Activated naive CD4-positive, alpha-beta T cell treated with anti-CD3 and anti-CD28 coated beads, Interleukin-2, amount 50 U/mL, for 24 hours (primary cell): ENCODE measurements at regions not wholly inside any gene's neighbourhood (a gene's known extent, or its start where the extent isn't known, plus 50 kb on each side); places are given as distances from the start of the nearest gene placed in this dataset.

Source experiments
- H3K27ac Mint-ChIP-seq: one replicate; pipeline ENCODE4 v1.8.0; 2021; ENCODE audit warnings: mild to moderate bottlenecking, mixed read lengths
- H3K27me3 Mint-ChIP-seq: one replicate; pipeline ENCODE4 v1.8.0; 2021; ENCODE audit warnings: mixed read lengths
- H3K36me3 Mint-ChIP-seq: one replicate; pipeline ENCODE4 v1.8.0; 2021; ENCODE audit warnings: mixed read lengths
- H3K4me1 Mint-ChIP-seq: one replicate; pipeline ENCODE4 v1.8.0; 2021; ENCODE audit warnings: mixed read lengths
- H3K4me3 Mint-ChIP-seq: one replicate; pipeline ENCODE4 v1.8.0; 2021; ENCODE audit warnings: mild to moderate bottlenecking, mixed read lengths
- H3K9me3 Mint-ChIP-seq: one replicate; pipeline ENCODE4 v1.8.0; 2021; ENCODE audit warnings: mixed read lengths

- Mint-ChIP-seq H3K9me3 (no peaks in the 10 kb centered on the region), H3K4me3 (no peak overlapping the region), H3K36me3 (no peaks in the 10 kb centered on the region), H3K4me1 (no peaks in the 10 kb centered on the region), H3K27ac (no peak overlapping the region), H3K27me3 (peaks cover 5% of the 10 kb centered on the region)
These were observed 660.6 kb downstream of the NYAP2 start for GRCh38 chr2:226059961-226060627.

- H3K4me1 Mint-ChIP-seq, result no peaks in the 10 kb centered on the region
- no peaks in the 10 kb centered on the region for H3K36me3 Mint-ChIP-seq
- H3K27ac Mint-ChIP-seq, result no peak overlapping the region
- peaks cover 3% of the 10 kb centered on the region for H3K27me3 Mint-ChIP-seq
- H3K4me3 Mint-ChIP-seq, result no peak overlapping the region
- H3K9me3 Mint-ChIP-seq, result no peaks in the 10 kb centered on the region
These were observed 658.4 kb downstream of the NYAP2 start for GRCh38 chr2:226057914-226058313.

- Mint-ChIP-seq H3K4me3 (no peak overlapping the region), H3K36me3 (no peaks in the 10 kb centered on the region), H3K27ac (no peak overlapping the region)
These were observed 657.9 kb downstream of the NYAP2 start for GRCh38 chr2:226057365-226057764.

GRCh38 chr2:226052772-226053416 lies 653.4 kb downstream of the NYAP2 start:
- Mint-ChIP-seq H3K27me3 (peaks cover 3% of the 10 kb centered on the region), H3K27ac (no peak overlapping the region), H3K9me3 (no peaks in the 10 kb centered on the region), H3K36me3 (no peaks in the 10 kb centered on the region), H3K4me3 (no peak overlapping the region), H3K4me1 (no peaks in the 10 kb centered on the region)

More at GRCh38 chr2:226057365-226057764, 657.9 kb downstream of the NYAP2 start:
- Mint-ChIP-seq H3K9me3 (no peaks in the 10 kb centered on the region), H3K4me1 (no peaks in the 10 kb centered on the region), H3K27me3 (peaks cover 3% of the 10 kb centered on the region)

- H3K27ac Mint-ChIP-seq, result no peak overlapping the region
- no peak overlapping the region for H3K4me3 Mint-ChIP-seq
- no peaks in the 10 kb centered on the region for H3K4me1 Mint-ChIP-seq
- H3K9me3 Mint-ChIP-seq, result no peaks in the 10 kb centered on the region
- peaks cover 2% of the 10 kb centered on the region for H3K27me3 Mint-ChIP-seq
- no peaks in the 10 kb centered on the region for H3K36me3 Mint-ChIP-seq
These were observed 651.3 kb downstream of the NYAP2 start for GRCh38 chr2:226050822-226051221.

- H3K27me3 Mint-ChIP-seq, result peaks cover 2% of the 10 kb centered on the region
- no peak overlapping the region for H3K27ac Mint-ChIP-seq
- H3K36me3 Mint-ChIP-seq, result no peaks in the 10 kb centered on the region
- no peaks in the 10 kb centered on the region for H3K4me1 Mint-ChIP-seq
- no peaks in the 10 kb centered on the region for H3K9me3 Mint-ChIP-seq
- H3K4me3 Mint-ChIP-seq, result no peak overlapping the region
These were observed 649.1 kb downstream of the NYAP2 start for GRCh38 chr2:226048611-226049010.

- no peak overlapping the region for H3K27ac Mint-ChIP-seq
- H3K9me3 Mint-ChIP-seq, result no peaks in the 10 kb centered on the region
- no peaks in the 10 kb centered on the region for H3K36me3 Mint-ChIP-seq
- no peak overlapping the region for H3K4me3 Mint-ChIP-seq
- H3K4me1 Mint-ChIP-seq, result no peaks in the 10 kb centered on the region
- peaks cover 6% of the 10 kb centered on the region for H3K27me3 Mint-ChIP-seq
These were observed 645.6 kb downstream of the NYAP2 start for GRCh38 chr2:226045080-226045479.

- Mint-ChIP-seq H3K27me3 (peaks cover 12% of the 10 kb centered on the region), H3K27ac (no peak overlapping the region), H3K36me3 (no peaks in the 10 kb centered on the region), H3K4me1 (no peaks in the 10 kb centered on the region), H3K4me3 (no peak overlapping the region), H3K9me3 (no peaks in the 10 kb centered on the region)
These were observed 640.9 kb downstream of the NYAP2 start for GRCh38 chr2:226040344-226040900.

- Mint-ChIP-seq H3K4me3 (no peak overlapping the region), H3K9me3 (no peaks in the 10 kb centered on the region), H3K4me1 (no peaks in the 10 kb centered on the region), H3K27me3 (peaks cover 18% of the 10 kb centered on the region), H3K36me3 (no peaks in the 10 kb centered on the region), H3K27ac (no peak overlapping the region)
These were observed 638.0 kb downstream of the NYAP2 start for GRCh38 chr2:226037526-226037925.

GRCh38 chr2:226031647-226032501 lies 632.4 kb downstream of the NYAP2 start:
- H3K4me1 Mint-ChIP-seq, result peaks cover 20% of the 10 kb centered on the region
- H3K9me3 Mint-ChIP-seq, result no peaks in the 10 kb centered on the region
- peak overlapping the region; percentile 81 for H3K27ac Mint-ChIP-seq
- no peaks in the 10 kb centered on the region for H3K36me3 Mint-ChIP-seq
- H3K4me3 Mint-ChIP-seq, result peak overlapping the region; percentile 63
- H3K27me3 Mint-ChIP-seq, result peaks cover 37% of the 10 kb centered on the region

- peaks cover 37% of the 10 kb centered on the region for H3K27me3 Mint-ChIP-seq
- peaks cover 20% of the 10 kb centered on the region for H3K4me1 Mint-ChIP-seq
- peak overlapping the region; percentile 64 for H3K4me3 Mint-ChIP-seq
- no peaks in the 10 kb centered on the region for H3K9me3 Mint-ChIP-seq
- H3K36me3 Mint-ChIP-seq, result no peaks in the 10 kb centered on the region
- H3K27ac Mint-ChIP-seq, result peak overlapping the region; percentile 71
These were observed 631.5 kb downstream of the NYAP2 start for GRCh38 chr2:226030788-226031646.

- H3K4me3 Mint-ChIP-seq, result no peak overlapping the region
- no peak overlapping the region for H3K27ac Mint-ChIP-seq
These were observed 630.9 kb downstream of the NYAP2 start for GRCh38 chr2:226030369-226030768.

GRCh38 chr2:226023946-226024345 lies 624.4 kb downstream of the NYAP2 start:
- Mint-ChIP-seq H3K27ac (no peak overlapping the region), H3K27me3 (peaks cover 10% of the 10 kb centered on the region), H3K4me1 (no peaks in the 10 kb centered on the region), H3K9me3 (peaks cover 4% of the 10 kb centered on the region), H3K36me3 (no peaks in the 10 kb centered on the region), H3K4me3 (no peak overlapping the region)

More at GRCh38 chr2:226030369-226030768, 630.9 kb downstream of the NYAP2 start:
- Mint-ChIP-seq H3K27me3 (peaks cover 35% of the 10 kb centered on the region), H3K9me3 (no peaks in the 10 kb centered on the region), H3K36me3 (no peaks in the 10 kb centered on the region), H3K4me1 (peaks cover 20% of the 10 kb centered on the region)

GRCh38 chr2:226023383-226023782 lies 623.9 kb downstream of the NYAP2 start:
- Mint-ChIP-seq H3K4me1 (no peaks in the 10 kb centered on the region), H3K9me3 (peaks cover 4% of the 10 kb centered on the region), H3K36me3 (no peaks in the 10 kb centered on the region), H3K27me3 (peaks cover 7% of the 10 kb centered on the region), H3K27ac (no peak overlapping the region), H3K4me3 (no peak overlapping the region)

GRCh38 chr2:226020956-226021355 lies 621.4 kb downstream of the NYAP2 start:
- Mint-ChIP-seq H3K9me3 (peaks cover 10% of the 10 kb centered on the region), H3K27ac (no peak overlapping the region), H3K4me3 (no peak overlapping the region), H3K36me3 (no peaks in the 10 kb centered on the region), H3K27me3 (peaks cover 6% of the 10 kb centered on the region), H3K4me1 (peaks cover 4% of the 10 kb centered on the region)
